LoVo (cell line): ENCODE measurements at regions not wholly inside any gene's neighbourhood (a gene's known extent, or its start where the extent isn't known, plus 50 kb on each side); places are given as distances from the start of the nearest gene placed in this dataset.
"Not testable (repeated sequence)": the region's sequence is repeated elsewhere in the genome, so short reads cannot be mapped to it uniquely, and the experiment has no call there.

Source experiments
- DNase-seq: peaks from one replicate; pipeline ENCODE4 v3.0.0-alpha.2; 2016; ENCODE audit warnings: low spot score

- no peak for DNase-seq
Measured at GRCh38 chrX:47776292-47777006, 60.3 kb upstream of the ZNF81 start.

GRCh38 chrX:47772764-47773163, 63.9 kb upstream of the ZNF81 start:
- no peak for DNase-seq

GRCh38 chrX:47771473-47771872, 65.2 kb upstream of the ZNF81 start:
- no peak for DNase-seq

GRCh38 chrX:47762826-47763225, 73.9 kb upstream of the ZNF81 start:
- DNase-seq = not testable (repeated sequence)

GRCh38 chrX:47752685-47753084, 84.0 kb upstream of the ZNF81 start:
- no peak for DNase-seq

GRCh38 chrX:47751670-47752069, 85.0 kb upstream of the ZNF81 start:
- peak; percentile 1 for DNase-seq

- DNase-seq = no peak
Measured at GRCh38 chrX:47749185-47749967, 87.3 kb upstream of the ZNF81 start.

- no peak for DNase-seq
Measured at GRCh38 chrX:47748576-47748975, 88.1 kb upstream of the ZNF81 start.

GRCh38 chrX:47746446-47746845, 87.5 kb upstream of the UXT start:
- no peak for DNase-seq

GRCh38 chrX:47745416-47745815, 86.4 kb upstream of the UXT start:
- DNase-seq = no peak

- DNase-seq = no peak
Measured at GRCh38 chrX:47743504-47743903, 84.5 kb upstream of the UXT start.

GRCh38 chrX:47738870-47739269, 79.9 kb upstream of the UXT start:
- not testable (repeated sequence) for DNase-seq

- DNase-seq = no peak
Measured at GRCh38 chrX:47723689-47724088, 64.7 kb upstream of the UXT start.

GRCh38 chrX:47723083-47723482, 64.1 kb upstream of the UXT start:
- DNase-seq = no peak

- no peak for DNase-seq
Measured at GRCh38 chrX:47722260-47722659, 63.3 kb upstream of the UXT start.

- DNase-seq = not testable (repeated sequence)
Measured at GRCh38 chrX:47715078-47715477, 56.1 kb upstream of the UXT start.

- not testable (repeated sequence) for DNase-seq
Measured at GRCh38 chrX:47712675-47713074, 53.7 kb upstream of the UXT start.

- DNase-seq = no peak
Measured at GRCh38 chrX:47710252-47710651, 51.3 kb upstream of the UXT start.
